GM19043 (cell line): ENCODE measurements at regions not wholly inside any gene's neighbourhood (a gene's known extent, or its start where the extent isn't known, plus 50 kb on each side); places are given as distances from the start of the nearest gene placed in this dataset.
"Not testable (repeated sequence)": the region's sequence is repeated elsewhere in the genome, so short reads cannot be mapped to it uniquely, and the experiment has no call there.

Experiments
- ATAC-seq: cut with Tn5 transposase; IDR thresholded peaks from one replicate; pipeline ENCODE4 v1.9.1; 2021; ENCODE audit warnings: low read depth; ENCODE audit not compliant: unreplicated experiment

GRCh38 chr15:26084771-26085170 lies 221.6 kb upstream of the ATP10A start:
- ATAC-seq: no peak

- ATAC-seq: no peak
Measured at GRCh38 chr15:26083896-26084295, 220.8 kb upstream of the ATP10A start.

- ATAC-seq: no peak
Measured at GRCh38 chr15:26083457-26083856, 220.3 kb upstream of the ATP10A start.

GRCh38 chr15:26082221-26083109 lies 219.3 kb upstream of the ATP10A start:
- peak; percentile 97 for ATAC-seq

- no peak for ATAC-seq
Measured at GRCh38 chr15:26081758-26082220, 218.7 kb upstream of the ATP10A start.

GRCh38 chr15:26075770-26076169 lies 212.6 kb upstream of the ATP10A start:
- ATAC-seq: no peak

- ATAC-seq: no peak
Measured at GRCh38 chr15:26073430-26074333, 210.6 kb upstream of the ATP10A start.

GRCh38 chr15:26070095-26070532 lies 207.0 kb upstream of the ATP10A start:
- ATAC-seq: no peak

GRCh38 chr15:26069231-26069641 lies 206.1 kb upstream of the ATP10A start:
- no peak for ATAC-seq

GRCh38 chr15:26066896-26067295 lies 203.8 kb upstream of the ATP10A start:
- no peak for ATAC-seq

GRCh38 chr15:26065723-26066122 lies 202.6 kb upstream of the ATP10A start:
- ATAC-seq: no peak

- ATAC-seq: no peak
Measured at GRCh38 chr15:26061248-26061647, 198.1 kb upstream of the ATP10A start.

- ATAC-seq: not testable (repeated sequence)
Measured at GRCh38 chr15:26056766-26057165, 193.6 kb upstream of the ATP10A start.

GRCh38 chr15:26051761-26052675 lies 188.9 kb upstream of the ATP10A start:
- no peak for ATAC-seq

- ATAC-seq: no peak
Measured at GRCh38 chr15:26050984-26051383, 187.9 kb upstream of the ATP10A start.

- ATAC-seq: no peak
Measured at GRCh38 chr15:26049900-26050657, 187.0 kb upstream of the ATP10A start.

- ATAC-seq: no peak
Measured at GRCh38 chr15:26048669-26049068, 185.5 kb upstream of the ATP10A start.

GRCh38 chr15:26045516-26045915 lies 182.4 kb upstream of the ATP10A start:
- ATAC-seq: no peak

GRCh38 chr15:26043018-26043417 lies 179.9 kb upstream of the ATP10A start:
- ATAC-seq: no peak
